Stomach (tissue), 4 donors: ENCODE measurements at regions not wholly inside any gene's neighbourhood (a gene's known extent, or its start where the extent isn't known, plus 50 kb on each side); places are given as distances from the start of the nearest gene placed in this dataset.

Experiments
- EP300 ChIP-seq: sonication (generic); formaldehyde crosslinking; IDR thresholded peaks from one replicate; pipeline ENCODE4 v1.6.1; 2017; ENCODE audit warnings: antibody characterized with exemption
- POLR2A ChIP-seq, 4 donors: fragments of 450-650 bp; IDR thresholded peaks; one replicate each; pipeline ENCODE4 v1.6.1; 2016; ENCODE audit warnings: antibody characterized with exemption in 4 of 4, control low read depth in 2 of 4, mild to moderate bottlenecking in 1 of 4, moderate library complexity in 1 of 4
- POLR2AphosphoS5 ChIP-seq, 3 donors: sonication (generic); formaldehyde crosslinking; IDR thresholded peaks; one replicate each; pipeline ENCODE4 v1.6.1; 2016; ENCODE audit warnings: antibody characterized with exemption in 3 of 3
- TF ChIP-seq, protein P1 (sequence below), 7 experiments: fragments of 450-650 bp in 4 of 7; fragments of 200-600 bp in 3 of 7; sonication (generic) in 3 of 7; IDR thresholded peaks; one replicate each; pipeline ENCODE4 v1.5.1; 2016 to 2019; ENCODE audit warnings: antibody characterized with exemption in 7 of 7, control low read depth in 2 of 7, mild to moderate bottlenecking in 1 of 7

DNA sequence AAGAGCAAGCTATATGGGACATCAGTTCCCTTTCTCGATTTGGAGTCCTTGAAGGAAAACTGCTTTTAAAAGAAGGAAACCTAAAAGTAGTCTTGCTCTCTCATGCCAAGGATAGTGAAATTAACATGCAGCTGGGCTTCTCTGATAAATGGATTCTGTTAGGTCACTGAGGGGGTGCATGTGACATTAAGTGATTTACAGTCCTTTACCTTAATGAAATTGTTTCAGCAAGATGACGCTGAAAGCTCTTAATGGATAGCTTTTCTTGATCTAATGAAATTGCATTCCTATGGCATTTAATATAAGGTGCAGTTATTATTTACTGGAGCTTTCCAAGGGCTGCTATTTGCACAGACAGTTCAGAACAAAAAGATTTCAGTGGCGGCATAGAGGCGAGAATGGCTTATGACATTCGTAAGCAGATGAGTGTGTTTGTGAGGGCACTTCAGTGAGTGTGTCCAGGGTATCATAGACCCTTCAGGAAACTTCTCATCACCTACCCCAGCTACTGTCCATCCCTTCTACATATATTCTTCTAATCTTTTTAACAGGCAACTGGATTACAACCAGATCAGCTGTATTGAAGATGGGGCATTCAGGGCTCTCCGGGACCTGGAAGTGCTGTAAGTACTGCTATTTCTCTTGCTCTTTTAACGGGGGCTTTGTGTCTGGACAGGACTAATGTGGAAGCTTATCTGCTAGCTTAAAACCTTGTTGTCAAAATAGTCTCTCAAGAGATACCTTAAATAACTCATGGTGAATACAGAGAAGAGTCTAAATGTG is 219.9 kb upstream of the PACRGL start:
- TF ChIP-seq POLR2AphosphoS5 (IDR thresholded peaks at IDR 0.05) (no peak), POLR2A (IDR thresholded peaks at IDR 0.05) (no peak), EP300 (no peak)
- TF ChIP-seq, protein P1, sequence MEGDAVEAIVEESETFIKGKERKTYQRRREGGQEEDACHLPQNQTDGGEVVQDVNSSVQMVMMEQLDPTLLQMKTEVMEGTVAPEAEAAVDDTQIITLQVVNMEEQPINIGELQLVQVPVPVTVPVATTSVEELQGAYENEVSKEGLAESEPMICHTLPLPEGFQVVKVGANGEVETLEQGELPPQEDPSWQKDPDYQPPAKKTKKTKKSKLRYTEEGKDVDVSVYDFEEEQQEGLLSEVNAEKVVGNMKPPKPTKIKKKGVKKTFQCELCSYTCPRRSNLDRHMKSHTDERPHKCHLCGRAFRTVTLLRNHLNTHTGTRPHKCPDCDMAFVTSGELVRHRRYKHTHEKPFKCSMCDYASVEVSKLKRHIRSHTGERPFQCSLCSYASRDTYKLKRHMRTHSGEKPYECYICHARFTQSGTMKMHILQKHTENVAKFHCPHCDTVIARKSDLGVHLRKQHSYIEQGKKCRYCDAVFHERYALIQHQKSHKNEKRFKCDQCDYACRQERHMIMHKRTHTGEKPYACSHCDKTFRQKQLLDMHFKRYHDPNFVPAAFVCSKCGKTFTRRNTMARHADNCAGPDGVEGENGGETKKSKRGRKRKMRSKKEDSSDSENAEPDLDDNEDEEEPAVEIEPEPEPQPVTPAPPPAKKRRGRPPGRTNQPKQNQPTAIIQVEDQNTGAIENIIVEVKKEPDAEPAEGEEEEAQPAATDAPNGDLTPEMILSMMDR (IDR thresholded peaks at IDR 0.05), result no peak
